ENCODE measurements at regions not wholly inside any gene's neighbourhood (a gene's known extent, or its start where the extent isn't known, plus 50 kb on each side); places are given as distances from the start of the nearest gene placed in this dataset.

- no peaks in the 10 kb centered on the region for H3K4me1 ChIP-seq
- no peaks in the 10 kb centered on the region for H3K36me3 ChIP-seq
- no peaks in the 10 kb centered on the region for H3K27me3 ChIP-seq
- no peaks in the 10 kb centered on the region for H3K9me3 ChIP-seq
- DNase-seq (ENCODE audit: low spot score in 2 of 2) = no peak
- no peak overlapping the region for H3K27ac ChIP-seq
- 50% methylated on average over 2 of the region's 2 CpGs for WGBS
- H3K4me3 ChIP-seq = no peak overlapping the region
- TF ChIP-seq EP300 (IDR thresholded peaks at IDR 0.05) = no peak
- TF ChIP-seq CTCF (IDR thresholded peaks at IDR 0.05) = no peak
- TF ChIP-seq POLR2A (IDR thresholded peaks at IDR 0.05) = no peak
- no peak for TF ChIP-seq POLR2AphosphoS5 (IDR thresholded peaks at IDR 0.05)
Measured at GRCh38 chr21:28193189-28193588, 799.5 kb downstream of the LTN1 start.

GRCh38 chr21:28186604-28187003 lies 806.1 kb downstream of the LTN1 start:
- peak overlapping the region; percentile 49 for H3K27ac ChIP-seq
- no peaks in the 10 kb centered on the region for H3K4me1 ChIP-seq
- no peaks in the 10 kb centered on the region for H3K36me3 ChIP-seq
- no peaks in the 10 kb centered on the region for H3K27me3 ChIP-seq
- no peaks in the 10 kb centered on the region for H3K9me3 ChIP-seq
- H3K4me3 ChIP-seq = no peak overlapping the region
- TF ChIP-seq CTCF (IDR thresholded peaks at IDR 0.05) = no peak
- no peak for TF ChIP-seq POLR2A (IDR thresholded peaks at IDR 0.05)
- no peak for TF ChIP-seq EP300 (IDR thresholded peaks at IDR 0.05)
- no peak for TF ChIP-seq POLR2AphosphoS5 (IDR thresholded peaks at IDR 0.05)
- DNase-seq (ENCODE audit: low spot score in 2 of 2) = no peak

- Histone ChIP-seq H3K27ac (no peak overlapping the region), H3K4me1 (no peaks in the 10 kb centered on the region), H3K27me3 (no peaks in the 10 kb centered on the region), H3K9me3 (no peaks in the 10 kb centered on the region), H3K36me3 (no peaks in the 10 kb centered on the region), H3K4me3 (no peak overlapping the region)
- DNase-seq (ENCODE audit: low spot score in 2 of 2) = no peak
- TF ChIP-seq CTCF (IDR thresholded peaks at IDR 0.05) = no peak
- no peak for TF ChIP-seq EP300 (IDR thresholded peaks at IDR 0.05)
- no peak for TF ChIP-seq POLR2A (IDR thresholded peaks at IDR 0.05)
- TF ChIP-seq POLR2AphosphoS5 (IDR thresholded peaks at IDR 0.05) = no peak
- WGBS = 94% methylated on average over 4 of the region's 4 CpGs
Measured at GRCh38 chr21:28181730-28182129, 810.9 kb downstream of the LTN1 start.

- no peak for DNase-seq (ENCODE audit: low spot score in 2 of 2)
- Histone ChIP-seq H3K27me3 (no peaks in the 10 kb centered on the region), H3K4me3 (no peak overlapping the region), H3K4me1 (no peaks in the 10 kb centered on the region), H3K36me3 (no peaks in the 10 kb centered on the region), H3K27ac (no peak overlapping the region), H3K9me3 (no peaks in the 10 kb centered on the region)
- TF ChIP-seq EP300 (IDR thresholded peaks at IDR 0.05) (no peak), POLR2AphosphoS5 (IDR thresholded peaks at IDR 0.05) (no peak), POLR2A (IDR thresholded peaks at IDR 0.05) (no peak), CTCF (IDR thresholded peaks at IDR 0.05) (no peak)
Measured at GRCh38 chr21:28179136-28179535, 813.5 kb downstream of the LTN1 start.

- TF ChIP-seq CTCF (IDR thresholded peaks at IDR 0.05) = no peak
- TF ChIP-seq POLR2AphosphoS5 (IDR thresholded peaks at IDR 0.05) = no peak
- TF ChIP-seq POLR2A (IDR thresholded peaks at IDR 0.05) = no peak
- no peak for TF ChIP-seq EP300 (IDR thresholded peaks at IDR 0.05)
- no peak overlapping the region for H3K27ac ChIP-seq
- no peak overlapping the region for H3K4me3 ChIP-seq
- H3K36me3 ChIP-seq = no peaks in the 10 kb centered on the region
- 44% methylated on average over 1 of the region's 1 CpG for WGBS
- H3K9me3 ChIP-seq = no peaks in the 10 kb centered on the region
- H3K27me3 ChIP-seq = no peaks in the 10 kb centered on the region
- no peak for DNase-seq (ENCODE audit: low spot score in 2 of 2)
- H3K4me1 ChIP-seq = no peaks in the 10 kb centered on the region
Measured at GRCh38 chr21:28177124-28177523, 815.6 kb downstream of the LTN1 start.

All from suprapubic skin (tissue), 4 donors.